Upper lobe of left lung (tissue), 4 donors: ENCODE measurements at regions not wholly inside any gene's neighbourhood (a gene's known extent, or its start where the extent isn't known, plus 50 kb on each side); places are given as distances from the start of the nearest gene placed in this dataset.

ENCODE experiments used
- EP300 ChIP-seq, 4 donors: sonication (generic); formaldehyde crosslinking; IDR thresholded peaks; one replicate each; pipeline ENCODE4 v1.5.1; 2017; ENCODE audit warnings: antibody characterized with exemption in 4 of 4, control low read depth in 2 of 4
- POLR2A ChIP-seq, 4 donors: fragments of 450-650 bp; IDR thresholded peaks; one replicate each; pipeline ENCODE4 v1.5.1; 2016 to 2017; ENCODE audit warnings: antibody characterized with exemption in 4 of 4, mild to moderate bottlenecking in 2 of 4
- POLR2AphosphoS5 ChIP-seq, 2 donors: sonication (generic); formaldehyde crosslinking; IDR thresholded peaks; one replicate each; pipeline ENCODE4 v1.5.1; 2017; ENCODE audit warnings: antibody characterized with exemption in 2 of 2
- TF ChIP-seq, protein P1 (sequence below), 6 experiments: fragments of 450-650 bp in 4 of 6; fragments of 200-600 bp in 2 of 6; sonication (generic) in 2 of 6; IDR thresholded peaks; one replicate each; pipeline ENCODE4 v1.5.1; 2016 to 2019; ENCODE audit warnings: antibody characterized with exemption in 6 of 6

GRCh38 chr14:97218274-97218673 lies 421.1 kb downstream of the VRK1 start:
- TF ChIP-seq, protein P1, sequence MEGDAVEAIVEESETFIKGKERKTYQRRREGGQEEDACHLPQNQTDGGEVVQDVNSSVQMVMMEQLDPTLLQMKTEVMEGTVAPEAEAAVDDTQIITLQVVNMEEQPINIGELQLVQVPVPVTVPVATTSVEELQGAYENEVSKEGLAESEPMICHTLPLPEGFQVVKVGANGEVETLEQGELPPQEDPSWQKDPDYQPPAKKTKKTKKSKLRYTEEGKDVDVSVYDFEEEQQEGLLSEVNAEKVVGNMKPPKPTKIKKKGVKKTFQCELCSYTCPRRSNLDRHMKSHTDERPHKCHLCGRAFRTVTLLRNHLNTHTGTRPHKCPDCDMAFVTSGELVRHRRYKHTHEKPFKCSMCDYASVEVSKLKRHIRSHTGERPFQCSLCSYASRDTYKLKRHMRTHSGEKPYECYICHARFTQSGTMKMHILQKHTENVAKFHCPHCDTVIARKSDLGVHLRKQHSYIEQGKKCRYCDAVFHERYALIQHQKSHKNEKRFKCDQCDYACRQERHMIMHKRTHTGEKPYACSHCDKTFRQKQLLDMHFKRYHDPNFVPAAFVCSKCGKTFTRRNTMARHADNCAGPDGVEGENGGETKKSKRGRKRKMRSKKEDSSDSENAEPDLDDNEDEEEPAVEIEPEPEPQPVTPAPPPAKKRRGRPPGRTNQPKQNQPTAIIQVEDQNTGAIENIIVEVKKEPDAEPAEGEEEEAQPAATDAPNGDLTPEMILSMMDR (IDR thresholded peaks at IDR 0.05): no peak
- TF ChIP-seq POLR2A (IDR thresholded peaks at IDR 0.05) (no peak), EP300 (IDR thresholded peaks at IDR 0.05) (no peak), POLR2AphosphoS5 (IDR thresholded peaks at IDR 0.05) (no peak)
